Left ventricle myocardium inferior (tissue), 1 donor: ENCODE measurements at regions not wholly inside any gene's neighbourhood (a gene's known extent, or its start where the extent isn't known, plus 50 kb on each side); places are given as distances from the start of the nearest gene placed in this dataset.

ENCODE experiments used
- DNase-seq: peaks from one replicate; pipeline ENCODE4 v3.0.0-alpha.2; 2020
- H3K27ac ChIP-seq: fragments of 200-600 bp; replicated peaks from 2 replicates; pipeline ENCODE4 v1.8.0; 2021
- H3K27me3 ChIP-seq: fragments of 200-600 bp; 2 replicates; pipeline ENCODE4 v1.8.0; 2021; ENCODE audit warnings: low read depth
- H3K36me3 ChIP-seq: fragments of 200-600 bp; 2 replicates; pipeline ENCODE4 v1.8.0; 2021
- H3K4me1 ChIP-seq: fragments of 200-600 bp; 2 replicates; pipeline ENCODE4 v1.8.0; 2021
- H3K4me3 ChIP-seq: fragments of 200-600 bp; 2 replicates; pipeline ENCODE4 v1.8.0; 2021; ENCODE audit warnings: mild to moderate bottlenecking, moderate library complexity
- H3K9me3 ChIP-seq: fragments of 200-600 bp; replicated peaks from 2 replicates; pipeline ENCODE4 v1.8.0; 2021
- CTCF ChIP-seq: fragments of 200-600 bp; IDR thresholded peaks from 2 replicates; pipeline ENCODE4 v1.8.0; 2021; ENCODE audit warnings: antibody characterized with exemption, mild to moderate bottlenecking, borderline replicate concordance
- intact Hi-C: fragments of 100-400 bp; cut with micrococcal nuclease; formaldehyde crosslinking; loops from one replicate; pipeline ENCODE4 v1.11.0; 2022
- donor health status: DM: no; HTN: yes; CAD: no; lungs with severe emphysema.

- H3K4me3 ChIP-seq = no peak overlapping the region
- H3K27me3 ChIP-seq = peaks cover 4% of the 10 kb centered on the region
- intact Hi-C loops = no loop called here
- no peak for TF ChIP-seq CTCF
- no peaks in the 10 kb centered on the region for H3K9me3 ChIP-seq
- DNase-seq = no peak
- H3K27ac ChIP-seq = no peak overlapping the region
- no peaks in the 10 kb centered on the region for H3K36me3 ChIP-seq
- H3K4me1 ChIP-seq = peaks cover 14% of the 10 kb centered on the region
Measured at GRCh38 chr12:94731733-94732360, 81.5 kb upstream of the TMCC3 start.

- intact Hi-C loops = no loop called here
- DNase-seq = no peak
- no peak for TF ChIP-seq CTCF
- H3K27ac ChIP-seq = no peak overlapping the region
- peaks cover 14% of the 10 kb centered on the region for H3K4me1 ChIP-seq
- H3K9me3 ChIP-seq = no peaks in the 10 kb centered on the region
- H3K4me3 ChIP-seq = no peak overlapping the region
- no peaks in the 10 kb centered on the region for H3K36me3 ChIP-seq
- peaks cover 4% of the 10 kb centered on the region for H3K27me3 ChIP-seq
Measured at GRCh38 chr12:94730847-94731246, 80.5 kb upstream of the TMCC3 start.

- no peak for DNase-seq
- Histone ChIP-seq H3K4me3 (no peak overlapping the region), H3K27ac (no peak overlapping the region), H3K36me3 (no peaks in the 10 kb centered on the region), H3K4me1 (no peaks in the 10 kb centered on the region), H3K9me3 (no peaks in the 10 kb centered on the region), H3K27me3 (peaks cover 4% of the 10 kb centered on the region)
- intact Hi-C loops = no loop called here
- no peak for TF ChIP-seq CTCF
Measured at GRCh38 chr12:94726236-94726835, 76.0 kb upstream of the TMCC3 start.

GRCh38 chr12:94725375-94726168 lies 75.2 kb upstream of the TMCC3 start:
- Histone ChIP-seq H3K27me3 (peaks cover 4% of the 10 kb centered on the region), H3K36me3 (no peaks in the 10 kb centered on the region), H3K27ac (no peak overlapping the region), H3K4me3 (no peak overlapping the region), H3K9me3 (no peaks in the 10 kb centered on the region), H3K4me1 (no peaks in the 10 kb centered on the region)
- TF ChIP-seq CTCF = peak; percentile 57
- no peak for DNase-seq
- intact Hi-C loops = no loop called here

- Histone ChIP-seq H3K4me1 (no peaks in the 10 kb centered on the region), H3K27ac (no peak overlapping the region), H3K9me3 (no peaks in the 10 kb centered on the region), H3K27me3 (peaks cover 1% of the 10 kb centered on the region), H3K4me3 (no peak overlapping the region), H3K36me3 (no peaks in the 10 kb centered on the region)
- no peak for TF ChIP-seq CTCF
- intact Hi-C loops = no loop called here
- no peak for DNase-seq
Measured at GRCh38 chr12:94722664-94723063, 72.3 kb upstream of the TMCC3 start.
